Subcutaneous abdominal adipose tissue (tissue), 5 donors: ENCODE measurements at regions not wholly inside any gene's neighbourhood (a gene's known extent, or its start where the extent isn't known, plus 50 kb on each side); places are given as distances from the start of the nearest gene placed in this dataset.

Experiments used
- H3K27ac ChIP-seq: one replicate; pipeline ENCODE4 v1.7.0; 2013; ENCODE audit warnings: low read depth, mild to moderate bottlenecking, inconsistent platforms, low read length, moderate library complexity
- H3K27me3 ChIP-seq, 5 donors: one replicate each; pipeline ENCODE4 v1.7.0; 2013; ENCODE audit warnings: low read length in 5 of 5, inconsistent platforms in 1 of 5; ENCODE audit not compliant: control insufficient read depth in 5 of 5, insufficient read depth in 4 of 5
- H3K36me3 ChIP-seq, 5 donors: one replicate each; pipeline ENCODE4 v1.7.0; 2013; ENCODE audit warnings: low read length in 5 of 5; ENCODE audit not compliant: control insufficient read depth in 5 of 5, insufficient read depth in 5 of 5
- H3K4me1 ChIP-seq, 5 donors: one replicate each; pipeline ENCODE4 v1.7.0; 2013; ENCODE audit warnings: low read length in 5 of 5, mild to moderate bottlenecking in 3 of 5, moderate library complexity in 1 of 5; ENCODE audit not compliant: control insufficient read depth in 5 of 5, insufficient read depth in 5 of 5
- H3K4me3 ChIP-seq, 5 donors: one replicate each; pipeline ENCODE4 v1.7.0; 2013; ENCODE audit warnings: low read length in 5 of 5, low read depth in 1 of 5
- H3K9ac ChIP-seq, 5 donors: one replicate each; pipeline ENCODE4 v1.7.0; 2013; ENCODE audit warnings: low read length in 5 of 5, mild to moderate bottlenecking in 4 of 5, moderate library complexity in 3 of 5
- H3K9me3 ChIP-seq, 5 donors: one replicate each; pipeline ENCODE4 v1.7.0; 2013; ENCODE audit warnings: low read length in 5 of 5; ENCODE audit not compliant: control insufficient read depth in 5 of 5
- donor health status: healthy.
- donor health status: healthy.
- donor health status: healthy.
- donor health status: healthy.
- donor health status: healthy.

DNA sequence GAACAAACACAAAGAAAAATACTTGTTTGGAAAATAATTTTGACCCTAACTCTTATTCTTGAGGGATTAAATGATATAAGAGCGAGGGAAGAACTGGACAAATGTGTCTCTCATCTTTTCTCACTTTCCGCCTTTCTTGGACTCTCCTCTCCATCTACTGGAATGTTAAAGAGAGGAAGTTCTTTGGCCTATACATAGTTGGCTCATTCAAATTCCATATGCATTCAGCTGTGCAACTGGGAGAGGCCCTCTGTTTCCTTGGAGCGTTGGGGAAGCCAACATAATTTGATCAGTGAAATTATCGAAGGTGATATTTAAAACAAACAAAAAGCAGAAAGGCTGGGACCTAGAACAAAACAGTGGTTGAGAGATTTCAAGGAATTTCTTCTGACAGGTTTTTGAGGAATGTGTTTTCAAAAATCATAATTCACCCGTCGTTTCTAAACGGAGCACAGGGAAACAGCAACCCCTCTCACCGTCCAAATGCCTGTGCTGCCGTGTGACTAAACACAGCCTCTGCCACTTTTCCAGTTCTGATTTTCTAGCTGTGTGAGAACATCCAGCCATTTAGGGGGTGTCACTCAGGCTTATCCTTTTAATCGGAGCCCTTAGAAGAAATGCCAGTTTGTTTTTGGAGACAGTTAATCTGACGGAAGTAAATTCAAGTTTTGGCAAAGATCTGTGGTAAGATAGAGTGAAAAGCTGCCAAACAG, 489.9 kb downstream of the SOX2 start:
- H3K4me3 ChIP-seq, result no peak overlapping the region
- no peaks in the 10 kb centered on the region for H3K27me3 ChIP-seq
- H3K36me3 ChIP-seq, result no peaks in the 10 kb centered on the region
- no peaks in the 10 kb centered on the region for H3K9me3 ChIP-seq
- no peaks in the 10 kb centered on the region for H3K4me1 ChIP-seq
- H3K27ac ChIP-seq, result no peak overlapping the region
- H3K9ac ChIP-seq, result no peak overlapping the region

DNA sequence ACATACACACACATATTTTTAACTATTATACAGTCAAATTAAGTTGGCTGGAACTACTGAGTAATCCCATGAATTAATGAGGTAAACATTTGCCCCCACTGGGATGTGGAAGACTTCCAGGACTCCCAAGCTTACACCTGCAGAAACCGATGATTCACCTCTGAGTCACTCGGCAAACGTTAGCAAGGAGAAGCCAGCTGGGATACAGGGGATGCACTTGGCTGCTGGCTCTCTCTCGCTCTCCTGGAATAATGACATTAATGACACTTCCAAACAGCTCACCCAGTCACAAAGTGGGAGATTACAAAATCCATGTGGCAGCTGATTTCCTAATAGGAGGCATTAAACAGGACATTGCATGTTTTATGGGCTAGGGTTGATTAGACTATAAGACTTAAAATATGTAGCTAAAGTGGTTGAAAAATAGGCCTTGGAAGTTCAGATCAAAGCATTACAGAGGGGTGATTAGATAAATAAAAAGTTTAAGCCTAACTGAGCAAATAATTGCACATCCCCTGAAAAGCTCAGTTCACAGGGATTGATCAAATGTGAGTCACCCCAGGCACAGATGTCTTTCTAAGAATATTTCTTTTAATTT, 500.9 kb downstream of the SOX2 start:
- no peak overlapping the region for H3K4me3 ChIP-seq
- H3K9me3 ChIP-seq, result no peaks in the 10 kb centered on the region
- no peak overlapping the region for H3K27ac ChIP-seq
- H3K9ac ChIP-seq, result no peak overlapping the region
- H3K27me3 ChIP-seq, result no peaks in the 10 kb centered on the region
- no peaks in the 10 kb centered on the region for H3K36me3 ChIP-seq
- H3K4me1 ChIP-seq, result peaks cover 0 to 2% (median 0%) of the 10 kb centered on the region in 5 donors

DNA sequence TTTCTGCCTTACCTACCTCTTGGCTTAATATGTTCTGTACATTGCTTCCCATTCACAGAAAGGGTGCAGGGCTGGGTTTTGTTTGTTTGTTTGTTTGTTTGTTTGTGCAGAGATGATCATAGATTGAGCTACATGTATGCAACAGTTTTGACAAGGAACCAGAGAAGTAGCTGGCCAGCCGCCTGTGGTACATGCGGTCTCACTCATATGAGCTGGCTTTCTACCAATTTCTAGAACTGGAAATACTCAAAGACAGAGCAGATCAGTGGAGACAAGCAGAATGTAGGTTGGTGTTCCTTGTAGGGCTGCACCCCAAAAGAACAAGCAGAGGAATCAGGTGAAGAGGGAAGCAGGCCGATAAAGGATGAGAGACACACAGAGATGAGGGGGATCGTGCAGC, 502.7 kb downstream of the SOX2 start:
- H3K9me3 ChIP-seq, result no peaks in the 10 kb centered on the region
- H3K4me3 ChIP-seq, result no peak overlapping the region
- H3K27me3 ChIP-seq, result no peaks in the 10 kb centered on the region
- H3K27ac ChIP-seq, result no peak overlapping the region
- no peaks in the 10 kb centered on the region for H3K36me3 ChIP-seq
- peaks cover 0 to 2% (median 0%) of the 10 kb centered on the region in 5 donors for H3K4me1 ChIP-seq
- no peak overlapping the region for H3K9ac ChIP-seq

DNA sequence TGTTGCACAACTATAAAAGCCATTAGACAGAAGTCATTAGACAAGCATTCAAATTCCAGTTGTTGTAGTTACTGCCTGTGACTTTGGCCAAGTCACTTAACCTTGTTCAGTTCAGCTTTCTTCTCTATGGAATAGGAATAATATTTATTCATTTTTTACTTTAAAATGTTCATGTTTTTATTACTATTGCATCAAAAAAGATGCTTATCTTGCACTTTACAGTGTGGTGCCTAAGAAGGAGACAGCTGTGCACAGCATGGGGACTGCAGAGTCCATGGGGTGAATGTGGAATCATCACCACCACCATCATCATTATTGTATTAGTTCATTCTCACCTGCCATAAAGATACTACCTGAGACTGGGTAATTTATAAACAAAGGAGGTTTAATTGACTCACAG, 504.2 kb downstream of the SOX2 start:
- Histone ChIP-seq H3K27ac (no peak overlapping the region), H3K4me1 (peaks cover 0 to 2% (median 0%) of the 10 kb centered on the region in 5 donors), H3K9me3 (no peaks in the 10 kb centered on the region), H3K36me3 (no peaks in the 10 kb centered on the region), H3K4me3 (no peak overlapping the region), H3K27me3 (no peaks in the 10 kb centered on the region), H3K9ac (no peak overlapping the region)

DNA sequence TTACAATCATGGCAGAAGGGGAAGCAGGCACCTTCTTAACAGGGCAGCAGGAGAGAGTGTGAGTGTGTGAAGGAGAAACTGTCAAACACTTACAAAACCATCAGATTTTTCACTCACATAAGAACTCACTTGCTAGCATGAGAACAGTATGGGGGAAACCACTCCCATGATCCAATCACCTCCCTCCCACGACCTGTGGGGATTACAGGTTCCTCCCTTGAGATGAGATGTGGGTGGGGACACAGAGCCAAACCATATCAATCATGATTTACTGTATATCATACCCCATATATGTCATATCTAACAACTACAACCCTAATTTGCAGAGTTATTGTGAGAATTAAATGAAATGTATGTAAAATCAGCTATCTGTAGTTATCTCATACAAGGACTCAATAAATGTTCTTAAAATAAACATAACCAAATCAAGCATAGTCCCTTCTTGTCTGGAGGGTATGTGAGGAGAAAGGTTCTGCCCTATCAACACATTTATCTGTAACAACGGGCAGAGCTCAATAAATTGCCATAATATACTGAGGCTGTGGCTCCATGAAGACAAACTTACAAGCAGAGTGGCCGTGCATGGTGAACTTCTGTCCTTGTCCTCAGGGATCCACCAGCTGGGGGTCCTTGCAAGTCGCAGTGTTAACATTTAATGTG, 504.7 kb downstream of the SOX2 start:
- no peaks in the 10 kb centered on the region for H3K36me3 ChIP-seq
- no peaks in the 10 kb centered on the region for H3K27me3 ChIP-seq
- H3K4me1 ChIP-seq, result peaks cover 0 to 2% (median 0%) of the 10 kb centered on the region in 5 donors
- H3K4me3 ChIP-seq, result no peak overlapping the region
- H3K9ac ChIP-seq, result no peak overlapping the region
- no peaks in the 10 kb centered on the region for H3K9me3 ChIP-seq
- H3K27ac ChIP-seq, result no peak overlapping the region

DNA sequence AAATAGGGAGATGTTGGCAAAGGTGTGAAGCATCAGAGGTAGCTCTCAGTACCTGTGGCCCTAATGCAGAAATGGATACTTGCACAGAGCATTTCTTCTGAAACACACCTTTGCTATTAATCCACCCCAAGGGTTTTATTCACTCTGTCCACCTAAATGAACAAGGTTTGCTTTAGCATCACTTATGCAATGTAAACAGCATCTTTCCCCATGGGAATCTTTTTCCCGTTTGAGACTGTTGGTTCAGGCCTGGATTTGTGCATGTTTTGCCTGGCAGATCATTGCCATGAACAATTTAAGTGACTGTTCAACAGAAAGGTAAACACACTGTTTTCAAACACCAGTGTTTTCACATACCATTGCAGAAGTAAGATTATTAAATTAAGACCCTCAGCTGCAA, 508.3 kb downstream of the SOX2 start:
- Histone ChIP-seq H3K27ac (no peak overlapping the region), H3K4me1 (no peaks in the 10 kb centered on the region), H3K9ac (no peak overlapping the region), H3K4me3 (no peak overlapping the region), H3K9me3 (peaks cover 0 to 2% (median 0%) of the 10 kb centered on the region in 5 donors), H3K36me3 (no peaks in the 10 kb centered on the region), H3K27me3 (no peaks in the 10 kb centered on the region)

DNA sequence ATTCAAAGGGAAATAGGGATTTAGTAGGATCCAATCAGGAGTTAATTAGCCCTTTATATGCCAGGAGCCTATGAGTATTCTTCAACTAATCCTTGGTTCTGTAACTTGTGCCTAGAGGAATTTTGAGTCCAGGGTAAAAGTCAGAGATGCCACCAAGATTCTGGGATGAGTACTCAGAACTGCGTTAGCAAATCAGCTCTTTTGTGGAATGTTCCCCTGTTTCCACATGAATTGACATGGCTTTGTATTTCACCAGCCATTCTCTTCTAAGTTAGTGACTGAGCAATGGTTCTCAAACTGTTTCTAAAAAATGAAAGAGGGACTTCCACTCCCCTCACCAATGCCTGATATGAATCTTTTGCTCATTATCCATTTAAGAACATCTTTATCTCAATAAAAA, 508.7 kb downstream of the SOX2 start:
- Histone ChIP-seq H3K9me3 (peaks cover 0 to 3% (median 0%) of the 10 kb centered on the region in 5 donors), H3K27me3 (no peaks in the 10 kb centered on the region), H3K4me3 (no peak overlapping the region), H3K9ac (no peak overlapping the region), H3K4me1 (no peaks in the 10 kb centered on the region), H3K36me3 (no peaks in the 10 kb centered on the region), H3K27ac (no peak overlapping the region)

DNA sequence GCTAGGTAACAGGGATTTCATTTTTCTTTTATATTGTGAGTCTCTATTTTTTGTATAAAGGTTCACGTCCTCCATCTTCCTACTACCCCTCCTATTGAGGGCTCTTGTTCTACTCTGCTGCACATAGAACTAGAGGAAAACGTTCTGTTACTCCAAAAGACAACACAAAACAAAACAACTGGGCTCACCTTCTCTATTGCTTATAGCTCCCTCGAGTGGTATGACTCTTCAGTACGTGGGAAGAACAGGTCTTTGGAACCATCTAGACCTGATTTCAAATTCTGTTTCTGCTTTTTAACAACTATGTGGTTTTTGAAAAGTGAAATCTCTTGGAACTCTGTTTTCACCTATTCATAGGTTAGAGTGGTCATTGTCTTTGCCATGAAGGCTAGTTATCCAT, 515.3 kb downstream of the SOX2 start:
- H3K4me3 ChIP-seq, result no peak overlapping the region
- H3K36me3 ChIP-seq, result no peaks in the 10 kb centered on the region
- peaks cover 0 to 4% (median 2%) of the 10 kb centered on the region in 5 donors for H3K9me3 ChIP-seq
- H3K4me1 ChIP-seq, result no peaks in the 10 kb centered on the region
- no peaks in the 10 kb centered on the region for H3K27me3 ChIP-seq
- no peak overlapping the region for H3K9ac ChIP-seq
- no peak overlapping the region for H3K27ac ChIP-seq

DNA sequence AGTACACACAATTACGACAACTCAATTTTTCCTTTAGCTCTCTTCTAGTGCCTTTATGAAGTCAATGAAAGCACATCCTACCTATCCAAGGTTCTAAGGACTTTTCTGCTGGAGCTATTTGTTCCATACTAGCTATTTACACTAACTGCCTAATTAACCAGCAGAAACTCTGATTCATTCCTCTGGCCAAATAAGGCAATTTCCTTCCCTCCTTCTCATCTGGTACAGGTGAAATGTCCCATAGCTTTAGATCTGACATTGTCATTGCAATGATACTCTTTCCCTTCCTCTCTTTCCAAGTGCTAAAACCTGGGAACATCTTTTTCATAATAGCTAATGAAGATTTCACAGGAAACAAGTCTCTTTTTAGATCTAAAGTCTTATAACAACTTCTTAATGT, 521.7 kb downstream of the SOX2 start:
- H3K27me3 ChIP-seq, result no peaks in the 10 kb centered on the region

DNA sequence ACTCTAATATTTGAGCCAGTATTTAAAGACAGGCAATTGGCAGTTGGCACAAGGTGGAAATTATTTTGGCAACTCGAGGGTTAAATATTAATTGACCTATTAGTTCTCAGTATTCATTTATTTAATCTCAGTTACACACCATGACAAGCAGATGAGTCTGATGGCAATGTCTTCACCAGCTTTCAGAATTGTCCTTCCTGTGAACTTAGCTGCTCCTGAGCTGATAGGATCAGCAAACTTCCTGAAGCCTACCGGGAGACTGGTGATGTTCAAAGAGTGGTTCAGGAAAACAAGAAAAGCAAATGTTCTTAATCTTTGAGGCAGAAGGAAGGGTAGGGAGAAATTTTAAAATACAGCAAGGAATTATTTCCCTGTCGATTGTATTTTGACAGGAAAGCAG, 522.2 kb downstream of the SOX2 start:
- Histone ChIP-seq H3K27ac (no peak overlapping the region), H3K9me3 (no peaks in the 10 kb centered on the region), H3K4me3 (no peak overlapping the region), H3K36me3 (no peaks in the 10 kb centered on the region), H3K4me1 (no peaks in the 10 kb centered on the region), H3K9ac (no peak overlapping the region), H3K27me3 (no peaks in the 10 kb centered on the region)

More for the DNA sequence above, 521.7 kb downstream of the SOX2 start:
- no peak overlapping the region for H3K27ac ChIP-seq
- H3K9me3 ChIP-seq, result no peaks in the 10 kb centered on the region
- no peak overlapping the region for H3K4me3 ChIP-seq
- no peaks in the 10 kb centered on the region for H3K4me1 ChIP-seq
- H3K9ac ChIP-seq, result no peak overlapping the region
- no peaks in the 10 kb centered on the region for H3K36me3 ChIP-seq
